DND-41 (cell line): ENCODE measurements at regions not wholly inside any gene's neighbourhood (a gene's known extent, or its start where the extent isn't known, plus 50 kb on each side); places are given as distances from the start of the nearest gene placed in this dataset.

Experiments used
- CTCF ChIP-seq: IDR thresholded peaks from 2 replicates; pipeline ENCODE4 v1.5.1; 2012; ENCODE audit warnings: borderline replicate concordance, low read length, moderate library complexity, mild to moderate bottlenecking; ENCODE audit not compliant: poor library complexity, severe bottlenecking; ENCODE audit errors: extremely low read depth
- EZH2 ChIP-seq: IDR thresholded peaks from 3 replicates; pipeline ENCODE4 v1.6.1; 2012; ENCODE audit warnings: borderline replicate concordance, low read depth, mild to moderate bottlenecking, moderate library complexity, low read length, inconsistent platforms; ENCODE audit not compliant: severe bottlenecking

GRCh38 chr9:113690055-113690740 is 185.9 kb upstream of the ZNF618 start:
- TF ChIP-seq CTCF (no peak), EZH2 (no peak)
